HG03439 (cell line): ENCODE measurements at regions not wholly inside any gene's neighbourhood (a gene's known extent, or its start where the extent isn't known, plus 50 kb on each side); places are given as distances from the start of the nearest gene placed in this dataset.

ENCODE experiments used
- ATAC-seq: cut with Tn5 transposase; IDR thresholded peaks from one replicate; pipeline ENCODE4 v1.9.1; 2021; ENCODE audit warnings: mild to moderate bottlenecking, moderate library complexity; ENCODE audit not compliant: unreplicated experiment

- ATAC-seq, result no peak
These were observed 420.8 kb upstream of the BRINP1 start for GRCh38 chr9:119789987-119790386.

GRCh38 chr9:119788921-119789320, 419.7 kb upstream of the BRINP1 start:
- no peak for ATAC-seq

- no peak for ATAC-seq
These were observed 412.7 kb upstream of the BRINP1 start for GRCh38 chr9:119781886-119782285.

- no peak for ATAC-seq
These were observed 406.2 kb upstream of the BRINP1 start for GRCh38 chr9:119775410-119775809.

GRCh38 chr9:119773823-119774222, 404.6 kb upstream of the BRINP1 start:
- no peak for ATAC-seq

- ATAC-seq, result no peak
These were observed 402.1 kb upstream of the BRINP1 start for GRCh38 chr9:119771341-119771740.

GRCh38 chr9:119768266-119768665, 399.0 kb upstream of the BRINP1 start:
- ATAC-seq, result no peak

- ATAC-seq, result no peak
These were observed 396.5 kb upstream of the BRINP1 start for GRCh38 chr9:119765632-119766175.

- ATAC-seq, result no peak
These were observed 394.0 kb upstream of the BRINP1 start for GRCh38 chr9:119763260-119763659.

- no peak for ATAC-seq
These were observed 392.6 kb upstream of the BRINP1 start for GRCh38 chr9:119761812-119762211.

GRCh38 chr9:119758990-119759389, 389.8 kb upstream of the BRINP1 start:
- no peak for ATAC-seq

GRCh38 chr9:119758241-119758640, 389.0 kb upstream of the BRINP1 start:
- no peak for ATAC-seq

- ATAC-seq, result no peak
These were observed 370.2 kb upstream of the BRINP1 start for GRCh38 chr9:119739476-119739875.

GRCh38 chr9:119736491-119737454, 367.5 kb upstream of the BRINP1 start:
- ATAC-seq, result peak; percentile 99

GRCh38 chr9:119727988-119728387, 358.8 kb upstream of the BRINP1 start:
- ATAC-seq, result no peak

- no peak for ATAC-seq
These were observed 356.8 kb upstream of the BRINP1 start for GRCh38 chr9:119726035-119726434.

- no peak for ATAC-seq
These were observed 353.1 kb upstream of the BRINP1 start for GRCh38 chr9:119722384-119722783.

GRCh38 chr9:119712325-119712724, 343.1 kb upstream of the BRINP1 start:
- no peak for ATAC-seq

GRCh38 chr9:119709431-119709830, 340.2 kb upstream of the BRINP1 start:
- ATAC-seq, result no peak

GRCh38 chr9:119707228-119707845, 338.1 kb upstream of the BRINP1 start:
- no peak for ATAC-seq

GRCh38 chr9:119701651-119702050, 332.4 kb upstream of the BRINP1 start:
- ATAC-seq, result no peak

GRCh38 chr9:119698535-119698934, 329.3 kb upstream of the BRINP1 start:
- ATAC-seq, result no peak
